HepG2 (cell line): ENCODE measurements at regions not wholly inside any gene's neighbourhood (a gene's known extent, or its start where the extent isn't known, plus 50 kb on each side); places are given as distances from the start of the nearest gene placed in this dataset.

Experiments used
- ZKSCAN8 ChIP-seq: IDR thresholded peaks from 2 replicates; pipeline ENCODE4 v1.6.1; 2016; ENCODE audit warnings: borderline replicate concordance, missing genetic modification reagents, missing compliant biosample characterization
- ZNF101 ChIP-seq: sonication (generic); formaldehyde crosslinking; IDR thresholded peaks from 2 replicates; pipeline ENCODE4 v1.4.0; 2020; ENCODE audit warnings: mild to moderate bottlenecking, low read depth, missing genetic modification reagents, borderline replicate concordance
- ZNF207 ChIP-seq: fragments of 450-650 bp; IDR thresholded peaks from 2 replicates; pipeline ENCODE4 v1.6.1; 2016; ENCODE audit warnings: antibody characterized with exemption, borderline replicate concordance
- ZNF350 ChIP-seq: sonication (generic); formaldehyde crosslinking; IDR thresholded peaks from 2 replicates; pipeline ENCODE4 v1.4.0; 2020; ENCODE audit warnings: mild to moderate bottlenecking, low read depth, missing genetic modification reagents, borderline replicate concordance
- ZNF407 ChIP-seq: sonication (generic); formaldehyde crosslinking; IDR thresholded peaks from one replicate; pipeline ENCODE4 v1.5.1; 2020; ENCODE audit warnings: mild to moderate bottlenecking, missing genetic modification reagents; ENCODE audit errors: not compliant biosample characterization
- TF ChIP-seq, protein P1 (sequence below): sonication (generic); formaldehyde crosslinking; IDR thresholded peaks from 2 replicates; pipeline ENCODE4 v1.4.0; 2020; ENCODE audit warnings: mild to moderate bottlenecking, low read depth, missing genetic modification reagents

GRCh38 chr14:53356361-53357150 is 203.4 kb upstream of the DDHD1 start (continued):
- no peak for TF ChIP-seq ZNF407 (CRISPR knock-in tag)
- TF ChIP-seq ZKSCAN8 = no peak
- no peak for TF ChIP-seq ZNF101
- TF ChIP-seq ZNF207 = no peak
- TF ChIP-seq, protein P1, sequence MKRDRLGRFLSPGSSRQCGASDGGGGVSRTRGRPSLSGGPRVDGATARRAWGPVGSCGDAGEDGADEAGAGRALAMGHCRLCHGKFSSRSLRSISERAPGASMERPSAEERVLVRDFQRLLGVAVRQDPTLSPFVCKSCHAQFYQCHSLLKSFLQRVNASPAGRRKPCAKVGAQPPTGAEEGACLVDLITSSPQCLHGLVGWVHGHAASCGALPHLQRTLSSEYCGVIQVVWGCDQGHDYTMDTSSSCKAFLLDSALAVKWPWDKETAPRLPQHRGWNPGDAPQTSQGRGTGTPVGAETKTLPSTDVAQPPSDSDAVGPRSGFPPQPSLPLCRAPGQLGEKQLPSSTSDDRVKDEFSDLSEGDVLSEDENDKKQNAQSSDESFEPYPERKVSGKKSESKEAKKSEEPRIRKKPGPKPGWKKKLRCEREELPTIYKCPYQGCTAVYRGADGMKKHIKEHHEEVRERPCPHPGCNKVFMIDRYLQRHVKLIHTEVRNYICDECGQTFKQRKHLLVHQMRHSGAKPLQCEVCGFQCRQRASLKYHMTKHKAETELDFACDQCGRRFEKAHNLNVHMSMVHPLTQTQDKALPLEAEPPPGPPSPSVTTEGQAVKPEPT = no peak
- TF ChIP-seq ZNF350 (CRISPR knock-in tag) = no peak
- TF ChIP-seq, all 625 proteins: peak for 0
